Omental fat pad (tissue), 3 donors: ENCODE measurements at regions not wholly inside any gene's neighbourhood (a gene's known extent, or its start where the extent isn't known, plus 50 kb on each side); places are given as distances from the start of the nearest gene placed in this dataset.

Experiments
- ATAC-seq: fragments of 150-250 bp; one replicate; pipeline ENCODE4 v1.9.1; 2016; ENCODE audit warnings: mild to moderate bottlenecking, moderate library complexity; ENCODE audit not compliant: low FRiP score
- DNase-seq: peaks from one replicate; pipeline ENCODE4 v3.0.0-alpha.2; 2019; ENCODE audit warnings: low spot score
- TF ChIP-seq, protein P1 (sequence below), 3 donors: fragments of 450-650 bp; IDR thresholded peaks; one replicate each; pipeline ENCODE4 v1.5.1; 2016 to 2017; ENCODE audit warnings: antibody characterized with exemption in 3 of 3, mild to moderate bottlenecking in 3 of 3, moderate library complexity in 2 of 3

- DNase-seq (no peak), ATAC-seq (no peak)
- TF ChIP-seq, protein P1, sequence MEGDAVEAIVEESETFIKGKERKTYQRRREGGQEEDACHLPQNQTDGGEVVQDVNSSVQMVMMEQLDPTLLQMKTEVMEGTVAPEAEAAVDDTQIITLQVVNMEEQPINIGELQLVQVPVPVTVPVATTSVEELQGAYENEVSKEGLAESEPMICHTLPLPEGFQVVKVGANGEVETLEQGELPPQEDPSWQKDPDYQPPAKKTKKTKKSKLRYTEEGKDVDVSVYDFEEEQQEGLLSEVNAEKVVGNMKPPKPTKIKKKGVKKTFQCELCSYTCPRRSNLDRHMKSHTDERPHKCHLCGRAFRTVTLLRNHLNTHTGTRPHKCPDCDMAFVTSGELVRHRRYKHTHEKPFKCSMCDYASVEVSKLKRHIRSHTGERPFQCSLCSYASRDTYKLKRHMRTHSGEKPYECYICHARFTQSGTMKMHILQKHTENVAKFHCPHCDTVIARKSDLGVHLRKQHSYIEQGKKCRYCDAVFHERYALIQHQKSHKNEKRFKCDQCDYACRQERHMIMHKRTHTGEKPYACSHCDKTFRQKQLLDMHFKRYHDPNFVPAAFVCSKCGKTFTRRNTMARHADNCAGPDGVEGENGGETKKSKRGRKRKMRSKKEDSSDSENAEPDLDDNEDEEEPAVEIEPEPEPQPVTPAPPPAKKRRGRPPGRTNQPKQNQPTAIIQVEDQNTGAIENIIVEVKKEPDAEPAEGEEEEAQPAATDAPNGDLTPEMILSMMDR (IDR thresholded peaks at IDR 0.05): no peak
These were observed 106.3 kb upstream of the ANO3 start for GRCh38 chr11:26225646-26226045.

- TF ChIP-seq, protein P1 (IDR thresholded peaks at IDR 0.05): no peak
- ATAC-seq: peak; percentile 90
- no peak for DNase-seq
These were observed 104.6 kb upstream of the ANO3 start for GRCh38 chr11:26227301-26227746.

- ATAC-seq: no peak
- TF ChIP-seq, protein P1 (IDR thresholded peaks at IDR 0.05): no peak
- no peak for DNase-seq
These were observed 103.9 kb upstream of the ANO3 start for GRCh38 chr11:26227883-26228502.

DNA sequence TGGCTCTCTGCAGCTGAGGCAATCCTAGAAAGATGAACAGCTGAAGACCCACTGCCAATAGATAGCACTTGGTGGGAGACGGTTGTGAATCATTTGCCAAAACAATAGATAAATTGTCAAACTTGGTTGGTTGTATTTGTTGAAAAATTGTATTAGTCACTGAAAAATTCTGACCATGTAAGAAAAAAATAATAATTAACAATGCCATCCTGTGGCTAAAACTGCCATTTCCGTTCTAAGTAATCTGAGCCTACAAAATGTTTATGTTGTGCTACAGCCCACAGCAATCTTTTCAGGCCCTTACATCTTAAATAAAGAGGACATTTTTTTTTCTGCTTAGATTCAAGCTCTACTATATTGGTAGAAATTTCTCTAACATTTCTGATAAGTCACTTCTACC lies 103.2 kb upstream of the ANO3 start:
- no peak for DNase-seq
- ATAC-seq: no peak
- TF ChIP-seq, protein P1 (IDR thresholded peaks at IDR 0.05): no peak

- DNase-seq (no peak), ATAC-seq (no peak)
- TF ChIP-seq, protein P1 (IDR thresholded peaks at IDR 0.05): no peak
These were observed 102.7 kb upstream of the ANO3 start for GRCh38 chr11:26229257-26229656.

DNA sequence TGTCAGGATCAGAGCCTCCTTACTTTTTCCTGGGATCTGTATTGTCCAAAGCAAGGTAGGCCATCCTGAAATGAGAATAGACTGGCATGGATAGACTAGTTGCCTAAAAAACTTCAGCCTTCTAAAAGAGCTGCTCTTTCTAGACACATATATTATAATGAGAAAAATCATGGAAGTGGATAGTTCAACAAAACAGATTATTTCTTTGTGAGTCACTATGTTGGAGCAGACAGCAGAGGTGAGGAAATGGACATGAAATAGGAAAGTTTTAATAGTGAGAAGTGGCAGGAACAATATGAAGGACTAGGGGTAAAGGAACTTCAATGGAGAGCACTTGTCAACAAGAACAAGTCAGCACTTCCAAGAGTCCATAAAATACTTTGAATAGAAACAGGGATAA lies 101.9 kb upstream of the ANO3 start:
- DNase-seq: no peak
- TF ChIP-seq, protein P1 (IDR thresholded peaks at IDR 0.05): no peak
- no peak for ATAC-seq

DNA sequence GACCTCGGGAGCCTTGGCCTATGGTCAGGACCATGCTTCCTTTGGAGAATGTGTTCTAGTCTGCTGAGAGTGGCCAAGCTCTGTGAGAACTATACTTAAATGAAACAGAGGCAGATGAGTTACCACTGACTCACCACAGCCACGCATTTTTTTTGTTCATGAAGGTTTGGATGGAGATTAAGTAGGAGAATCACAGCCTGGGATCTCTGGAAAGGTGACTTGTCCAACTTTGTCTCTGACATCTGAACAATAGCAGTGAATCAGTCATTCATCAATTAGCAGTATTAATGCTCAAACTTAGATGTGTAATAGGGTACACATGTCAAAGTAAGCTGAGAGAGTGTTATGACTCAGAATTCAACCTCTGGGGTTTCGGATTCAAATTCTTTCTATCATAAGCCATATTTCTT lies 100.7 kb upstream of the ANO3 start:
- ATAC-seq (no peak), DNase-seq (no peak)
- TF ChIP-seq, protein P1 (IDR thresholded peaks at IDR 0.05): no peak
